Neural cell (in vitro differentiated cells): ENCODE measurements at regions not wholly inside any gene's neighbourhood (a gene's known extent, or its start where the extent isn't known, plus 50 kb on each side); places are given as distances from the start of the nearest gene placed in this dataset.
"Not testable (repeated sequence)": the region's sequence is repeated elsewhere in the genome, so short reads cannot be mapped to it uniquely, and the experiment has no call there.

ENCODE experiments used
- H2AFZ ChIP-seq: fragments of 200-600, 300-800 bp; sonication (generic), shearing (Covaris generic); 2 replicates; pipeline ENCODE4 v1.6.0; 2014; ENCODE audit warnings: low read depth, mild to moderate bottlenecking, antibody characterized with exemption, low read length, moderate library complexity
- H3F3A ChIP-seq: fragments of 200-600 bp; shearing (Covaris generic); 2 replicates; pipeline ENCODE4 v1.6.1; 2016; ENCODE audit warnings: mild to moderate bottlenecking, moderate library complexity, mixed read lengths, antibody characterized with exemption, low read length; ENCODE audit not compliant: insufficient read depth, poor library complexity, severe bottlenecking
- H3K27ac ChIP-seq: fragments of 200-600, 300-800 bp; sonication (generic), shearing (Covaris generic); 2 replicates; pipeline ENCODE4 v1.5.1; 2014; ENCODE audit warnings: mild to moderate bottlenecking, low read length, moderate library complexity
- H3K27me3 ChIP-seq: fragments of 300-800, 200-600 bp; sonication (generic), shearing (Covaris generic); 2 replicates; pipeline ENCODE4 v1.6.0; 2014; ENCODE audit warnings: mild to moderate bottlenecking, low read depth, low read length, moderate library complexity; ENCODE audit not compliant: insufficient read depth
- H3K36me3 ChIP-seq: fragments of 300-800, 200-600 bp; sonication (generic), shearing (Covaris generic); 2 replicates; pipeline ENCODE4 v1.5.1; 2014; ENCODE audit warnings: mild to moderate bottlenecking, antibody characterized with exemption, low read length, moderate library complexity; ENCODE audit not compliant: insufficient read depth
- H3K4me2 ChIP-seq: fragments of 300-800, 200-600 bp; sonication (generic), shearing (Covaris generic); 2 replicates; pipeline ENCODE4 v1.6.0; 2014; ENCODE audit warnings: mild to moderate bottlenecking, low read length
- H3K4me3 ChIP-seq: fragments of 300-800, 200-600 bp; sonication (generic), shearing (Covaris generic); 2 replicates; pipeline ENCODE4 v1.5.1; 2014; ENCODE audit warnings: mild to moderate bottlenecking, low read length, moderate library complexity
- H3K79me2 ChIP-seq: fragments of 200-600 bp; shearing (Covaris generic); replicated peaks from 2 replicates; pipeline ENCODE4 v1.6.0; 2014; ENCODE audit warnings: mild to moderate bottlenecking, low read length, moderate library complexity; ENCODE audit not compliant: insufficient read depth
- H3K9ac ChIP-seq: fragments of 300-800, 200-600 bp; sonication (generic), shearing (Covaris generic); 2 replicates; pipeline ENCODE4 v1.6.1; 2016; ENCODE audit warnings: mild to moderate bottlenecking, low read length, mixed read lengths
- H3K9me2 ChIP-seq: fragments of 200-600 bp; shearing (Covaris generic); 2 replicates; pipeline ENCODE4 v1.6.1; 2016; ENCODE audit warnings: mild to moderate bottlenecking, low read length, mixed read lengths; ENCODE audit not compliant: insufficient read depth
- H3K9me3 ChIP-seq: fragments of 200-600, 300-800 bp; sonication (generic), shearing (Covaris generic); 2 replicates; pipeline ENCODE4 v1.6.1; 2016; ENCODE audit warnings: mild to moderate bottlenecking, mixed run types, low read length, moderate library complexity, mixed read lengths
- H4K20me1 ChIP-seq: fragments of 200-600 bp; shearing (Covaris generic); 2 replicates; pipeline ENCODE4 v1.6.1; 2016; ENCODE audit warnings: mild to moderate bottlenecking, mixed run types; ENCODE audit not compliant: insufficient read depth
- CTCF ChIP-seq: fragments of 450-650 bp; IDR thresholded peaks from 2 replicates; pipeline ENCODE4 v1.5.1; 2014; ENCODE audit warnings: antibody characterized with exemption, mild to moderate bottlenecking, moderate library complexity; ENCODE audit not compliant: poor library complexity, severe bottlenecking
- EP300 ChIP-seq: fragments of 450-650 bp; conservative IDR thresholded peaks from 2 replicates; pipeline ENCODE4 v1.6.1; 2014; ENCODE audit warnings: antibody characterized with exemption, mild to moderate bottlenecking, moderate library complexity; ENCODE audit not compliant: poor library complexity, severe bottlenecking
- EZH2 ChIP-seq: fragments of 200-600, 300-800 bp; shearing (Covaris generic), sonication (generic); IDR thresholded peaks from 2 replicates; pipeline ENCODE4 v1.6.1; 2014; ENCODE audit warnings: antibody characterized with exemption, low read length, borderline replicate concordance, mild to moderate bottlenecking; ENCODE audit not compliant: insufficient read depth, poor library complexity, severe bottlenecking
- MXI1 ChIP-seq: fragments of 450-650 bp; conservative IDR thresholded peaks from 2 replicates; pipeline ENCODE4 v1.6.1; 2014; ENCODE audit warnings: antibody characterized with exemption, mild to moderate bottlenecking; ENCODE audit not compliant: poor library complexity, severe bottlenecking
- POLR2AphosphoS5 ChIP-seq: IDR thresholded peaks from 2 replicates; pipeline ENCODE4 v1.6.1; 2012
- RAD21 ChIP-seq: fragments of 450-650 bp; conservative IDR thresholded peaks from 2 replicates; pipeline ENCODE4 v1.6.1; 2014; ENCODE audit warnings: antibody characterized with exemption, mild to moderate bottlenecking, moderate library complexity
- REST ChIP-seq: IDR thresholded peaks from 2 replicates; pipeline ENCODE4 v1.6.1; 2012; ENCODE audit warnings: borderline replicate concordance
- SMC3 ChIP-seq: fragments of 450-650 bp; conservative IDR thresholded peaks from 2 replicates; pipeline ENCODE4 v1.6.1; 2014; ENCODE audit warnings: antibody characterized with exemption, mild to moderate bottlenecking, moderate library complexity; ENCODE audit not compliant: poor library complexity
- TAF1 ChIP-seq: IDR thresholded peaks from 2 replicates; pipeline ENCODE4 v1.6.1; 2012; ENCODE audit warnings: low read depth

- H3K9me3 ChIP-seq, result no peaks in the 10 kb centered on the region
- H3K9ac ChIP-seq, result no peak overlapping the region
- H3K9me2 ChIP-seq, result no peaks in the 10 kb centered on the region
- no peaks in the 10 kb centered on the region for H3K36me3 ChIP-seq
- H3K79me2 ChIP-seq, result no peaks in the 10 kb centered on the region
- no peaks in the 10 kb centered on the region for H3F3A ChIP-seq
- no peaks in the 10 kb centered on the region for H4K20me1 ChIP-seq
- no peaks in the 10 kb centered on the region for H3K27me3 ChIP-seq
- no peak for TF ChIP-seq EZH2
- no peak for TF ChIP-seq RAD21
- no peak for TF ChIP-seq MXI1
- no peak for TF ChIP-seq TAF1
- TF ChIP-seq SMC3, result no peak
- TF ChIP-seq REST, result no peak
- TF ChIP-seq POLR2AphosphoS5, result no peak
- TF ChIP-seq CTCF, result no peak
- no peak for TF ChIP-seq EP300
- no peak overlapping the region for H3K4me3 ChIP-seq
- no peak overlapping the region for H2AFZ ChIP-seq
- no peak overlapping the region for H3K27ac ChIP-seq
- no peak overlapping the region for H3K4me2 ChIP-seq
These were observed 57.4 kb upstream of the NOTCH1 start for GRCh38 chr9:136603216-136603615.

GRCh38 chr9:136602193-136602885, 56.5 kb upstream of the NOTCH1 start:
- Histone ChIP-seq H3K27me3 (no peaks in the 10 kb centered on the region), H3K9me2 (no peaks in the 10 kb centered on the region), H3K9me3 (no peaks in the 10 kb centered on the region), H3K9ac (no peak overlapping the region), H3K36me3 (no peaks in the 10 kb centered on the region), H3K27ac (no peak overlapping the region), H2AFZ (no peak overlapping the region), H3K4me3 (no peak overlapping the region), H3K79me2 (no peaks in the 10 kb centered on the region), H3K4me2 (no peak overlapping the region), H4K20me1 (no peaks in the 10 kb centered on the region), H3F3A (no peaks in the 10 kb centered on the region)
- TF ChIP-seq CTCF (no peak), EZH2 (no peak), REST (no peak), POLR2AphosphoS5 (no peak), EP300 (no peak), SMC3 (no peak), TAF1 (no peak), RAD21 (no peak), MXI1 (no peak)

- not testable (repeated sequence) for H3K4me3 ChIP-seq, H3F3A ChIP-seq, H3K79me2 ChIP-seq, H3K9me2 ChIP-seq, H4K20me1 ChIP-seq, H3K27ac ChIP-seq, H3K9ac ChIP-seq, H3K36me3 ChIP-seq, H3K9me3 ChIP-seq, H2AFZ ChIP-seq, H3K27me3 ChIP-seq, H3K4me2 ChIP-seq
These were observed 55.6 kb upstream of the NOTCH1 start for GRCh38 chr9:136601250-136601973.
